ENCODE measurements at regions not wholly inside any gene's neighbourhood (a gene's known extent, or its start where the extent isn't known, plus 50 kb on each side); places are given as distances from the start of the nearest gene placed in this dataset.

DNA sequence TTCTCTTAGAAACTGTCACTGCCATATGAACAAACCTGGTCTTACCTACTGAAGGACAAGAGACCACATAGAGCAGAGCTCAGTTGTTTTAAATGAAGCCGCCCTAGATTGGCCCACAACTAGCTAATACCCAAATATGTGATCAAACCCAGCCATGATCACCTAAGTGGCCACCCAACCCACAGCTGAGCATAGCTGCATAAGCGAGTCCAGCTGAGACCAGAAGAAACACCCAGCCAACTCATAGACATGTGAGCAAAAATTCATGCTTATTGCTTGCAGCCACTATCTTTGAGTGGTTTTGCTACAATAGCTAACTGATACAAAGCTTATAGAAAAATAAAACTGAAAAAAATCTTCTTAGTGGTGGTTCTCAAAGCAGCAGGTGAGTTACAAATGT, 124.3 kb upstream of the CPNE4 start:
- TF ChIP-seq CTCF (IDR thresholded peaks at IDR 0.05) (no peak), ESRRA (IDR thresholded peaks at IDR 0.05; ENCODE audit: borderline replicate concordance, low read length) (no peak), SREBF2 (IDR thresholded peaks at IDR 0.05) (no peak), PBX3 (IDR thresholded peaks at IDR 0.05) (no peak), RCOR1 (IDR thresholded peaks at IDR 0.05; ENCODE audit: low read depth, low read length) (no peak), EP300 (IDR thresholded peaks at IDR 0.05) (no peak), JUN (IDR thresholded peaks at IDR 0.05) (no peak)
- TF ChIP-seq, protein P1, sequence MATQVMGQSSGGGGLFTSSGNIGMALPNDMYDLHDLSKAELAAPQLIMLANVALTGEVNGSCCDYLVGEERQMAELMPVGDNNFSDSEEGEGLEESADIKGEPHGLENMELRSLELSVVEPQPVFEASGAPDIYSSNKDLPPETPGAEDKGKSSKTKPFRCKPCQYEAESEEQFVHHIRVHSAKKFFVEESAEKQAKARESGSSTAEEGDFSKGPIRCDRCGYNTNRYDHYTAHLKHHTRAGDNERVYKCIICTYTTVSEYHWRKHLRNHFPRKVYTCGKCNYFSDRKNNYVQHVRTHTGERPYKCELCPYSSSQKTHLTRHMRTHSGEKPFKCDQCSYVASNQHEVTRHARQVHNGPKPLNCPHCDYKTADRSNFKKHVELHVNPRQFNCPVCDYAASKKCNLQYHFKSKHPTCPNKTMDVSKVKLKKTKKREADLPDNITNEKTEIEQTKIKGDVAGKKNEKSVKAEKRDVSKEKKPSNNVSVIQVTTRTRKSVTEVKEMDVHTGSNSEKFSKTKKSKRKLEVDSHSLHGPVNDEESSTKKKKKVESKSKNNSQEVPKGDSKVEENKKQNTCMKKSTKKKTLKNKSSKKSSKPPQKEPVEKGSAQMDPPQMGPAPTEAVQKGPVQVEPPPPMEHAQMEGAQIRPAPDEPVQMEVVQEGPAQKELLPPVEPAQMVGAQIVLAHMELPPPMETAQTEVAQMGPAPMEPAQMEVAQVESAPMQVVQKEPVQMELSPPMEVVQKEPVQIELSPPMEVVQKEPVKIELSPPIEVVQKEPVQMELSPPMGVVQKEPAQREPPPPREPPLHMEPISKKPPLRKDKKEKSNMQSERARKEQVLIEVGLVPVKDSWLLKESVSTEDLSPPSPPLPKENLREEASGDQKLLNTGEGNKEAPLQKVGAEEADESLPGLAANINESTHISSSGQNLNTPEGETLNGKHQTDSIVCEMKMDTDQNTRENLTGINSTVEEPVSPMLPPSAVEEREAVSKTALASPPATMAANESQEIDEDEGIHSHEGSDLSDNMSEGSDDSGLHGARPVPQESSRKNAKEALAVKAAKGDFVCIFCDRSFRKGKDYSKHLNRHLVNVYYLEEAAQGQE (IDR thresholded peaks at IDR 0.05), result no peak

Data from A549 (cell line).